ENCODE measurements at regions not wholly inside any gene's neighbourhood (a gene's known extent, or its start where the extent isn't known, plus 50 kb on each side); places are given as distances from the start of the nearest gene placed in this dataset.
"Not testable (repeated sequence)": the region's sequence is repeated elsewhere in the genome, so short reads cannot be mapped to it uniquely, and the experiment has no call there.

DNA sequence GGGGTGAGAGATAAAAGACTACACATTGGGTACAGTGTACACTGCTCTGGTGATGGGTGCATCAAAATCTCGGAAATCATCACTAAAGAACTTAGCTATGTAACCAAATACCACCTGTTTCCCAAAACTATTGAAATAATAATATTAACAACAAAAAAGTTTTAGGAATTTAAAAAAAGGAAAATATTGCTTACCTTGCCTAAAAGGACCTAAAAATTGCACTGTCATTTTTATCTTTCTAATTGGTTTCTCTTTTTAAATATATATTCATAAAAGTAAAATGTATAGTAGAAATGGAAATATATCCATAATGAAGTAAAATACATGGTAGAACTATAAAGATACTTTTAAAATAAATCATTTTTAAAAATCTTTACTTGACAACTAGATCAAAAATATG lies 719.3 kb upstream of the RGS18 start:
- Histone ChIP-seq H3F3A (ENCODE audit: low read depth) (no peaks in the 10 kb centered on the region), H2AFZ (replicated peaks) (no peak overlapping the region), H3K4me2 (no peak overlapping the region), H3K36me3 (no peaks in the 10 kb centered on the region), H3K9me3 (ENCODE audit: low read depth) (no peaks in the 10 kb centered on the region), H3K4me1 (no peaks in the 10 kb centered on the region), H3K9ac (no peak overlapping the region), H4K20me1 (ENCODE audit: low read depth) (no peaks in the 10 kb centered on the region), H3K79me2 (ENCODE audit: low read depth) (no peaks in the 10 kb centered on the region), H3K27ac (no peak overlapping the region), H3K27me3 (no peaks in the 10 kb centered on the region), H3K4me3 (no peak overlapping the region)
- no peak for DNase-seq (ENCODE audit: low spot score)
- Mint-ChIP-seq H3K9me3 (no peaks in the 10 kb centered on the region), H3K27me3 (ENCODE audit: insufficient read depth, low read depth) (no peaks in the 10 kb centered on the region), H3K4me3 (no peak overlapping the region), H3K27ac (no peak overlapping the region), H3K36me3 (no peaks in the 10 kb centered on the region), H3K4me1 (no peaks in the 10 kb centered on the region)
- TF ChIP-seq EZH2 (IDR thresholded peaks at IDR 0.05) = no peak

GRCh38 chr1:191448279-191448678 lies 710.0 kb upstream of the RGS18 start:
- not testable (repeated sequence) for H3K27me3 Mint-ChIP-seq (ENCODE audit: insufficient read depth, low read depth); H3K36me3 Mint-ChIP-seq; H3K79me2 ChIP-seq (ENCODE audit: low read depth); H3K27ac Mint-ChIP-seq; H3K4me3 ChIP-seq; H3K4me3 Mint-ChIP-seq; H3K36me3 ChIP-seq; H3K27ac ChIP-seq; H3K9me3 ChIP-seq (ENCODE audit: low read depth); DNase-seq (ENCODE audit: low spot score); H2AFZ ChIP-seq (replicated peaks); H4K20me1 ChIP-seq (ENCODE audit: low read depth); H3K4me1 Mint-ChIP-seq; H3F3A ChIP-seq (ENCODE audit: low read depth); H3K27me3 ChIP-seq; H3K9ac ChIP-seq; H3K9me3 Mint-ChIP-seq; H3K4me2 ChIP-seq; H3K4me1 ChIP-seq

- peaks cover 3% of the 10 kb centered on the region for H3K4me1 Mint-ChIP-seq
- Histone ChIP-seq H3K9me3 (ENCODE audit: low read depth) (no peaks in the 10 kb centered on the region), H3K4me3 (no peak overlapping the region), H3K36me3 (no peaks in the 10 kb centered on the region), H3K27me3 (no peaks in the 10 kb centered on the region), H3K79me2 (ENCODE audit: low read depth) (no peaks in the 10 kb centered on the region), H2AFZ (replicated peaks) (no peak overlapping the region), H3K4me1 (no peaks in the 10 kb centered on the region), H4K20me1 (ENCODE audit: low read depth) (no peaks in the 10 kb centered on the region), H3K9ac (no peak overlapping the region), H3F3A (ENCODE audit: low read depth) (no peaks in the 10 kb centered on the region), H3K27ac (no peak overlapping the region), H3K4me2 (no peak overlapping the region)
- H3K9me3 Mint-ChIP-seq = peaks cover 3% of the 10 kb centered on the region
- TF ChIP-seq EZH2phosphoT487 (IDR thresholded peaks at IDR 0.05) = no peak
- no peak for TF ChIP-seq CTCF (IDR thresholded peaks at IDR 0.05)
- no peak for TF ChIP-seq EZH2 (IDR thresholded peaks at IDR 0.05)
- H3K4me3 Mint-ChIP-seq = no peak overlapping the region
- H3K27ac Mint-ChIP-seq = no peak overlapping the region
- H3K27me3 Mint-ChIP-seq (ENCODE audit: insufficient read depth, low read depth) = no peaks in the 10 kb centered on the region
- no peak for DNase-seq (ENCODE audit: low spot score)
- H3K36me3 Mint-ChIP-seq = no peaks in the 10 kb centered on the region
Observed at GRCh38 chr1:191452586-191452985, 705.7 kb upstream of the RGS18 start.

- Histone ChIP-seq H3K9me3 (ENCODE audit: low read depth) (no peaks in the 10 kb centered on the region), H4K20me1 (ENCODE audit: low read depth) (no peaks in the 10 kb centered on the region), H3F3A (ENCODE audit: low read depth) (no peaks in the 10 kb centered on the region), H3K79me2 (ENCODE audit: low read depth) (no peaks in the 10 kb centered on the region), H3K27ac (no peak overlapping the region), H3K4me2 (no peak overlapping the region), H2AFZ (replicated peaks) (no peak overlapping the region), H3K27me3 (no peaks in the 10 kb centered on the region), H3K36me3 (no peaks in the 10 kb centered on the region), H3K4me3 (no peak overlapping the region), H3K4me1 (no peaks in the 10 kb centered on the region), H3K9ac (no peak overlapping the region)
- Mint-ChIP-seq H3K27me3 (ENCODE audit: insufficient read depth, low read depth) (no peaks in the 10 kb centered on the region), H3K4me1 (peaks cover 3% of the 10 kb centered on the region), H3K4me3 (no peak overlapping the region), H3K9me3 (peaks cover 3% of the 10 kb centered on the region), H3K27ac (no peak overlapping the region), H3K36me3 (no peaks in the 10 kb centered on the region)
- no peak for TF ChIP-seq EZH2 (IDR thresholded peaks at IDR 0.05)
- no peak for TF ChIP-seq CTCF (IDR thresholded peaks at IDR 0.05)
- no peak for TF ChIP-seq EZH2phosphoT487 (IDR thresholded peaks at IDR 0.05)
- no peak for DNase-seq (ENCODE audit: low spot score)
Observed at GRCh38 chr1:191453487-191453886, 704.8 kb upstream of the RGS18 start.
